MM.1S (cell line): ENCODE measurements at regions not wholly inside any gene's neighbourhood (a gene's known extent, or its start where the extent isn't known, plus 50 kb on each side); places are given as distances from the start of the nearest gene placed in this dataset.

ENCODE experiments used
- DNase-seq: peaks from one replicate; pipeline ENCODE4 v3.0.0-alpha.2; 2015
- H2AFZ ChIP-seq: fragments of 300-600 bp; sonication (generic); 2 replicates; pipeline ENCODE4 v1.6.0; 2016; ENCODE audit warnings: antibody characterized with exemption, low read length
- H3F3A ChIP-seq: fragments of 300-600 bp; sonication (generic); 2 replicates; pipeline ENCODE4 v1.6.1; 2016; ENCODE audit warnings: mild to moderate bottlenecking, antibody characterized with exemption, low read length, moderate library complexity, mixed read lengths; ENCODE audit not compliant: insufficient read depth
- H3K27ac ChIP-seq: fragments of 300-600 bp; sonication (generic); 2 replicates; pipeline ENCODE4 v1.5.1; 2016; ENCODE audit warnings: mild to moderate bottlenecking, low read length
- H3K27me3 ChIP-seq: fragments of 300-600 bp; sonication (generic); replicated peaks from 2 replicates; pipeline ENCODE4 v1.6.0; 2016; ENCODE audit warnings: low read length; ENCODE audit not compliant: insufficient read depth
- H3K36me3 ChIP-seq: fragments of 300-600 bp; sonication (generic); replicated peaks from 2 replicates; pipeline ENCODE4 v1.6.1; 2016; ENCODE audit warnings: mild to moderate bottlenecking, low read length, mixed read lengths; ENCODE audit not compliant: insufficient read depth
- H3K4me1 ChIP-seq: fragments of 300-600 bp; sonication (generic); 2 replicates; pipeline ENCODE4 v1.6.1; 2016; ENCODE audit warnings: low read length, mixed read lengths
- H3K4me2 ChIP-seq: fragments of 300-600 bp; sonication (generic); 2 replicates; pipeline ENCODE4 v1.6.0; 2016; ENCODE audit warnings: low read depth, low read length
- H3K4me3 ChIP-seq: fragments of 300-600 bp; sonication (generic); 2 replicates; pipeline ENCODE4 v1.5.1; 2016; ENCODE audit warnings: low read length, mixed read lengths
- H3K79me2 ChIP-seq: fragments of 300-600 bp; sonication (generic); 2 replicates; pipeline ENCODE4 v1.6.1; 2016; ENCODE audit warnings: mixed run types, low read length, mixed read lengths
- H3K9ac ChIP-seq: fragments of 300-600 bp; sonication (generic); 2 replicates; pipeline ENCODE4 v1.6.1; 2016; ENCODE audit warnings: low read length, mixed read lengths
- H3K9me2 ChIP-seq: fragments of 300-600 bp; sonication (generic); replicated peaks from 2 replicates; pipeline ENCODE4 v1.6.1; 2016; ENCODE audit warnings: mild to moderate bottlenecking, low read length, mixed read lengths; ENCODE audit not compliant: insufficient read depth
- H3K9me3 ChIP-seq: fragments of 300-600 bp; sonication (generic); replicated peaks from 2 replicates; pipeline ENCODE4 v1.6.1; 2016; ENCODE audit warnings: mild to moderate bottlenecking, low read length, mixed read lengths; ENCODE audit not compliant: insufficient read depth
- H4K20me1 ChIP-seq: fragments of 300-600 bp; sonication (generic); 2 replicates; pipeline ENCODE4 v1.6.1; 2016; ENCODE audit warnings: mild to moderate bottlenecking, low read length, moderate library complexity, mixed read lengths; ENCODE audit not compliant: insufficient read depth
- EZH2 ChIP-seq: fragments of 300-600 bp; sonication (generic); optimal IDR thresholded peaks from 2 replicates; pipeline ENCODE3; 2017; ENCODE audit warnings: low read depth, mild to moderate bottlenecking, antibody characterized with exemption, low read length, mixed read lengths
- EZH2phosphoT487 ChIP-seq: fragments of 300-600 bp; sonication (generic); IDR thresholded peaks from 2 replicates; pipeline ENCODE4 v1.6.1; 2018; ENCODE audit warnings: antibody characterized with exemption, low read length
- TF ChIP-seq, protein P1 (sequence below): fragments of 300-600 bp; sonication (generic); IDR thresholded peaks from 2 replicates; pipeline ENCODE4 v1.5.1; 2016; ENCODE audit warnings: antibody characterized with exemption, low read length, mixed read lengths

DNA sequence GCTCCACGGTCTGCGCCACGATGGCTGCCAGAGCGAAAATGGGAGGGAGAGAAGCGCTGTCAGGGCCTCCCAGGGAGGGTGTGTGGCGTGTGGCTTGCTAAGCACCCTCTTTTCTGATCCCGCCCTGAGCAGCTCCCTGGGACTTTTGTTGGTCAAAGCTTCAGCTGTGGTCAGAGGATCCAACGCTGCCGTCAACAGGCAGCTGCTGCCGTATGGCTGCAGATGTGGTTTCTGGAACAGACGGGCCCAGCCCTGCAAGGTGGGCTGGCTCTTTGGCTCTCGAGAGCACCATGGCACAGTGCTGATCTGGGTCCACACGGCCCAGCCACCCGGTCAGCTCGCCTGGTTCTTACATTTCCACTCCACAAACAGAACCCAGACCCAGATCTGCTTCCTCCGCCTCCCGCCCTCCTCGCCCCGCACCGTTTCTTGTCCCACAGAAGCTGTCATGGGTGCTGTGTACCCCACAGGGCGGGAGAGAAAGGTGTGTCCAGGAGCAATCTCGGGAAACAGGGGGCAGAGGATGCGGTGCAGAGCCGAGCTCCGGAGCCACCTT lies 86.0 kb upstream of the BHLHE23 start:
- no peak overlapping the region for H3K4me3 ChIP-seq
- no peaks in the 10 kb centered on the region for H3F3A ChIP-seq
- no peak overlapping the region for H3K27ac ChIP-seq
- H2AFZ ChIP-seq: no peak overlapping the region
- H3K9me2 ChIP-seq: no peaks in the 10 kb centered on the region
- DNase-seq: no peak
- TF ChIP-seq EZH2phosphoT487 (no peak), EZH2 (no peak)
- TF ChIP-seq, protein P1, sequence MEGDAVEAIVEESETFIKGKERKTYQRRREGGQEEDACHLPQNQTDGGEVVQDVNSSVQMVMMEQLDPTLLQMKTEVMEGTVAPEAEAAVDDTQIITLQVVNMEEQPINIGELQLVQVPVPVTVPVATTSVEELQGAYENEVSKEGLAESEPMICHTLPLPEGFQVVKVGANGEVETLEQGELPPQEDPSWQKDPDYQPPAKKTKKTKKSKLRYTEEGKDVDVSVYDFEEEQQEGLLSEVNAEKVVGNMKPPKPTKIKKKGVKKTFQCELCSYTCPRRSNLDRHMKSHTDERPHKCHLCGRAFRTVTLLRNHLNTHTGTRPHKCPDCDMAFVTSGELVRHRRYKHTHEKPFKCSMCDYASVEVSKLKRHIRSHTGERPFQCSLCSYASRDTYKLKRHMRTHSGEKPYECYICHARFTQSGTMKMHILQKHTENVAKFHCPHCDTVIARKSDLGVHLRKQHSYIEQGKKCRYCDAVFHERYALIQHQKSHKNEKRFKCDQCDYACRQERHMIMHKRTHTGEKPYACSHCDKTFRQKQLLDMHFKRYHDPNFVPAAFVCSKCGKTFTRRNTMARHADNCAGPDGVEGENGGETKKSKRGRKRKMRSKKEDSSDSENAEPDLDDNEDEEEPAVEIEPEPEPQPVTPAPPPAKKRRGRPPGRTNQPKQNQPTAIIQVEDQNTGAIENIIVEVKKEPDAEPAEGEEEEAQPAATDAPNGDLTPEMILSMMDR: no peak
- no peaks in the 10 kb centered on the region for H3K79me2 ChIP-seq
- no peaks in the 10 kb centered on the region; the same call in 1 of the 2 replicates for H4K20me1 ChIP-seq
- no peaks in the 10 kb centered on the region for H3K9me3 ChIP-seq
- no peak overlapping the region for H3K9ac ChIP-seq
- H3K36me3 ChIP-seq: no peaks in the 10 kb centered on the region
- no peaks in the 10 kb centered on the region for H3K4me1 ChIP-seq
- H3K27me3 ChIP-seq: peaks cover 95% of the 10 kb centered on the region
- H3K4me2 ChIP-seq: no peak overlapping the region

DNA sequence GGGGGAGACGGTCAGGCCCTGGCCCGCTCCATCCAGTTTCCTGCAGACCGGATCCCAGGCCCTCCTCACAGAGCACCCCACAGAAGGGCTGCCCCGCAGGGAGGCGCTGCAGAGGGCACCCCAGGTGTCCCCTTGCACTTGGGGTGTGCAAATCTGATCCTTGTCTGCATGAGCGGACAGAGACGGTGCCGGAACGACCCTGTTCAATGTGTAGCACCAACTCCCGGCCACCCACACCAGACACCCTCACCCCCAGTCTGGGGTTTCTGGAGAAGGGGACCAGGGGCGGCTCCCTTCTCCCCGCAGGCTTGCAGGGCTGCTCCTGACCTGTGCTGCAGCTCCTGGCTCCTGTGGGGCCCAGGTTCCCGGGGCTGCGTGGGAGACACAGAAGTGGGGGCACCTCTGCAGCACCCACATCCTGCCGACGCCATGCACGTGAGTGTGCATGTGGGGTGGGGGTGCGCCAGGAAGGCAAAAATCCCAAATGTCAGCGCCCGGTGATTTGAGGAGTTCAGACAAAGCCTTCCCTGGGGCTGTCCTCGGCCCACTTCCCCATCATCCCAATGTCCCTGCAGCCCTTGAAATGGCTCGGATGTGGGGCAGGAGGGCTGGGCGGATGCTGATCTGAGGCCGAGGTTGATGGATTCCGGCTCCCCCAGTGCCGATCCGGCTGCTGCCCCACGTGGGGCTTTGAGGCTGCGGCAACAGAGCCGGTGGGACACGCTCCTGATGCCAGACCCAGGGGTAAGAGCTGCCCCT lies 85.3 kb upstream of the BHLHE23 start:
- H3F3A ChIP-seq: no peaks in the 10 kb centered on the region
- no peaks in the 10 kb centered on the region for H3K79me2 ChIP-seq
- H2AFZ ChIP-seq: no peak overlapping the region
- H3K4me1 ChIP-seq: no peaks in the 10 kb centered on the region
- H3K27me3 ChIP-seq: peaks cover 98% of the 10 kb centered on the region
- no peak overlapping the region for H3K4me3 ChIP-seq
- H3K9ac ChIP-seq: no peak overlapping the region
- H3K4me2 ChIP-seq: no peak overlapping the region
- no peaks in the 10 kb centered on the region; the same call in 1 of the 2 replicates for H4K20me1 ChIP-seq
- no peak for DNase-seq
- TF ChIP-seq EZH2 (no peak), EZH2phosphoT487 (no peak)
- TF ChIP-seq, protein P1: no peak
- no peak overlapping the region for H3K27ac ChIP-seq
- H3K9me2 ChIP-seq: no peaks in the 10 kb centered on the region
- H3K9me3 ChIP-seq: no peaks in the 10 kb centered on the region
- no peaks in the 10 kb centered on the region for H3K36me3 ChIP-seq

DNA sequence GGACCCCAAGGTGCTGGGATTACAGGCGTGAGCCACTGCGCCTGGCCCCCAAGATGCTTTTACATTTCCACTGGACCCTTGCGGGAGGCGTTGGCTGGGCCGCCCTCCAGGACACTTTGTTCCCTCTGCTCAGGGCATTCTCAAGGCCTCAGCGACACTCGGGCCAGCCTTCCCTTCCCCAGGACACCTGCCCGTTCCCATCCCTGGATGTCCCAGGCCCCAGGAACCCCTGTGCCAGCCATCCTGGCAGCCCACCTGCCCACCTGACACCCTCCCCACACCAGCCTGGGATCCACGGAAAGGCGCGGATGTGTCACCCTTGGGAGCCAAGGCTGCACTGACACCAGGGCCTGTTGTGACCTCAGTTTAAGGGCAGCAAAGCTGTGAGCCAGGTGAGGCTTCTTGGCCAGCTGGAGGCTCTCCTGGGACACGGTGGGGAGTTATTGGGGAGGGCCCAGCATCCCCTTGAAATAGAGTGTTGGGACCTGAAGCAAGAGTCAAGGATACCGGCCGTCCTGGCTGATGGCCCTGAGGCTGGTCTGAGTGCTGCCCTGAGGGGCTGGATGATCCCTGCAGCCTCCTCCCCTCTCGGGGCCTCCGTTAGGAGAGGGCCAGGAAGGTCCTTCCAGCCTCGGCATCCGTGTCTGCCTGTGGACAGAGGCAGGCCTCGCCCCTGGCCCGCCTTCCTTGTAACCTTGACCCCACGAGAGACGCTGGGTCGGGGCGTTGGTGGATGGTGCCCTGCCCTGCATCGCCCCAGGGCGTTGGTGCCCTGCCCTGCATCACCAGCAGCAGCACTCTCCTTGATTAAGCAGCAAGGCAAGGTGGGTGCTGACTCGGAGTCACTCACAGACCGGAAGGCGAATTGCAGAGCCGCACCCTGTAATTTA lies 84.2 kb upstream of the BHLHE23 start:
- TF ChIP-seq EZH2 (no peak), EZH2phosphoT487 (no peak)
- no peak overlapping the region for H3K4me2 ChIP-seq
- no peak overlapping the region for H3K4me3 ChIP-seq
- H3K27ac ChIP-seq: no peak overlapping the region
- no peaks in the 10 kb centered on the region for H3K4me1 ChIP-seq
- no peak for DNase-seq
- no peaks in the 10 kb centered on the region for H3K9me3 ChIP-seq
- peaks cover 98% of the 10 kb centered on the region for H3K27me3 ChIP-seq
- H3K9ac ChIP-seq: no peak overlapping the region
- no peaks in the 10 kb centered on the region for H3K36me3 ChIP-seq
- H3F3A ChIP-seq: no peaks in the 10 kb centered on the region
- no peaks in the 10 kb centered on the region for H3K79me2 ChIP-seq
- H4K20me1 ChIP-seq: no peaks in the 10 kb centered on the region; the same call in 1 of the 2 replicates
- no peak overlapping the region for H2AFZ ChIP-seq
- no peaks in the 10 kb centered on the region for H3K9me2 ChIP-seq
